T-helper 9 cell (primary cell): ENCODE measurements at regions not wholly inside any gene's neighbourhood (a gene's known extent, or its start where the extent isn't known, plus 50 kb on each side); places are given as distances from the start of the nearest gene placed in this dataset.
"Not testable (repeated sequence)": the region's sequence is repeated elsewhere in the genome, so short reads cannot be mapped to it uniquely, and the experiment has no call there.

ENCODE experiments used
- DNase-seq: peaks from one replicate; pipeline ENCODE4 v3.0.0-alpha.2; 2020

DNA sequence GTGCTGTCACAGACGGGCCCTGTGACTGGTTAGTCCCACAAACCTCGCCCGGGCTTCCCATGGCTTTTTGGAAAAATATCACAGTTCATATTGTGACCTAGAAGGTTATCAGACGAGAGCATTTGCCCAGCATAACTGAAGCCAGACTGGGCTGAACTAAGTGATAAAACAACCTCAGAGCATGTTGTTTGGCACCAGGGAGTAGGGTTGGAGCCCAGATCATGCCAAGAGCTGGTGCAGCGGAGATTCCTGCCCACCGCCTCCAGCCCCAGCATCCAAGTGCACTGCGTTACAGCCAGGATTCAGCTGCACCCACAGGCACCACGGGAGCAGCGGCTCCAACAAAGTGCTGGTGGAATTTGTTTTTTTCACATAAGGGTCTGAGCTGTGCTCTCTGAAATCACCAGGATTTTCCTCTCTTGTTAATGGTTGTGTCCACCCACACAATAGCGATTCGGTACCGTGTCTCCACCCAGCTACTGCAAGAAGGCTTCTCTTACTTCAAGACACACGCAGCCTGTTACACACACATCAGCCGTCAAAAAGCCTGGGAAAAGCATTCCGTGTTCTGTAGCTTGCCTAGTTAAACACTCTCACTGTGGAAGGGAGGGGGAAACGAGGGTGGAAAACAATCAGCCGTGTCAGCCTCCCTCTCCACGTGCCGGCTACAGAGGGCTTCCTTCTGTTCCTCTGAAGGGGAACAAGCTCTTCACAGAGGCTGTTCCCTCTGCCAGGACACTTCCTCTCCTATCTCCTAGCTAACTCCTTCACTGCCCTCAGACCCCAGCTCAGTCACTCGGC is 273.8 kb downstream of the C16orf95 start:
- no peak for DNase-seq

DNA sequence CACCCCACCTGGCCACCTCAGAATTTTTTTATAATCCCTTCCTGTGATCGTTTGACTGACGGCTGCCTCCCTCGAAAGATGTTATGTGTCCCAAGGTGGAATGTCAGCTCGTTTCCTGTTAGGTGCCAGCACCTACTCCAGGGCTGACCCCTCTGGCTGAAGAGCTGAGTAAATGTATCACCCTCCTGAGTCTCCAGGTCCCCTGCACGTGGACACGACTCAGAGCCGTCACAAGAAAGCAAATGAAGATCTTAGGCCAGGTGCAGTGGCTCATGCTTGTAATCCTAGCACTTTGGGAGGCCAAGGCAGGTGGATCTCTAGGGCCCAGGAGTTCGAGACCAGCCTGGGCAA is 273.2 kb downstream of the C16orf95 start:
- DNase-seq = no peak

DNA sequence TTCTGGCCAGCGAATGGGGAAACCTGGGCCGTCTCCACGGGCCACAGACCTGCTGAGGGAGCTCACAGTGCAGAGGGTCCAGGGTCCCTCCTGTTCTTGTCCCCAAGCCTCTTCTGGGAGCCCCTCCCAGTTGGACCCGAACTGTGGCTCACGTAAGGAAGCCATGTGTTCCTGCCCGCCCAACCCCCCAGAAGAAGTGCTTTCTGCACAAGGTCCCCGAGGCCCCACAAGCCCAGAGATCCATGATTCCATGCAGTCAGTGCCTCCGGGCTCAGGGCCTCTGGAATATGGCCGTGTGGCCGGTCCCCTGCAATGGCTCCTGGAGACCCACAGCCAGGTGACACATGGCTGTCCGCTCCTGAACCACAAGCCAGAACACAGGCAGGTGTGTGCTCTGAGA is 272.4 kb downstream of the C16orf95 start:
- no peak for DNase-seq

- DNase-seq = no peak
Observed at GRCh38 chr16:87045466-87046216, 271.6 kb downstream of the C16orf95 start.

GRCh38 chr16:87046235-87046634 is 271.0 kb downstream of the C16orf95 start:
- DNase-seq = no peak

- no peak for DNase-seq
Observed at GRCh38 chr16:87047221-87048037, 269.8 kb downstream of the C16orf95 start.

GRCh38 chr16:87048038-87048729 is 269.0 kb downstream of the C16orf95 start:
- DNase-seq = no peak

DNA sequence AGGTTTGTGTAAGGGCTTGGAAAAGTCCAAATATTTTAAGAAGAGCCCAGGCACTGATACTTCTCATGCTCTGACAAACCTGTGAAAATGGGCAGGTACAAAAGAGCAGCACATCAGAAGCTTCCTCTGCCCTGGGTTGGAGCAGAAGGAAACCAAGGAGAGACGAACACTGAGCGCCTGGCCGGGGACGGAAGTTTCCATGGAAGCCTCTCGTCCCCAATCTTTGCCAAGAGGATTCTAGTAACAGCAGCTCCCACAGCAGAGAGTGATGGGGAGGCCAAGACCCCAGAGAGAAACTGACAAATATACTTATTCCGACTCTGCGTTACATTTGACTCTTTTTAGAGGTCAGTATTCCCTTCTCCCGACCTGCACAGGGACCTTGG is 268.5 kb downstream of the C16orf95 start:
- DNase-seq = no peak

- not testable (repeated sequence) for DNase-seq
Observed at GRCh38 chr16:87049216-87049615, 268.0 kb downstream of the C16orf95 start.

GRCh38 chr16:87050142-87050541 is 267.1 kb downstream of the C16orf95 start:
- no peak for DNase-seq

- DNase-seq = no peak
Observed at GRCh38 chr16:87051526-87052320, 265.5 kb downstream of the C16orf95 start.

GRCh38 chr16:87052506-87052905 is 264.7 kb downstream of the C16orf95 start:
- DNase-seq = no peak

GRCh38 chr16:87053016-87053982 is 263.9 kb downstream of the C16orf95 start:
- DNase-seq = no peak

- no peak for DNase-seq
Observed at GRCh38 chr16:87054154-87054553, 263.0 kb downstream of the C16orf95 start.

- DNase-seq = no peak
Observed at GRCh38 chr16:87054856-87055255, 262.3 kb downstream of the C16orf95 start.

DNA sequence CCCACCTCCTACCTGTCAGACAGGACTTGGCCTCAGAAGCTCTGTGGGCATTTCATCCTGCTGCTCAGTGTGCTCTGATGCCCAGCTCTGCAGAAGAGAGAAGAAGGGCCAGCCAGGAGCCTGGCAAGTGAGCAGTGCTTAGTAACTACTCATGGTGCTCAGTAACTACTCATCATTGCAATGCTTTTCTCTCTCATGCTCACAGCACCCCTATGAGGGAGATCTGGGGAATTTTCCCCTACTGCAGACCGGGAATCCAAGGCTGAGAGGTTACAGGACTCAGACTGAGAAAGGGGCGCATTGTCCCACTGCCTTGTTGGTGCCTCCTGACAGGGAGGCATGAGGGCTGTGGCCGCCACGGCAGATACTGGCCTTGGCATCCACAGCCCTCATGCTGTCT is 261.1 kb downstream of the C16orf95 start:
- DNase-seq = no peak

DNA sequence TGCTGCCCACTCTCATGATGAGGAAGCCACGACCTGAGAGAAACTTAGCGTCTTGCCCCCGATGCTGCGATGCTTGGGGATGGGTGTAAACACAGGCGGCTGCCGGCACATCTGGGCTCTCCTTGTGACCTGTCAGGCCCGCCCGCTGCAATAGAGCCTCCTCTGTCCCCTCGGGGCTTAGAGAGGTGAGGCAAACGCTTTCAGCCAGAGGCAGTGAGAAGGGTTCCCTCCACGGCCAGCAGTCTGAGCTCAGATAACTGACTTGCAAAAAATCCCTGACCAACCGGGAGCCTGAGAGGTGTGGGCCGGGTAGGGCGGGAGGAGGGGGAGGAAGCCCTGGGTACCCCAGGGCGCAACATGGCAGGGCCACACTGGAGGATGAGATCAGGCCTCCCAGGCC is 260.6 kb downstream of the C16orf95 start:
- DNase-seq = no peak

DNA sequence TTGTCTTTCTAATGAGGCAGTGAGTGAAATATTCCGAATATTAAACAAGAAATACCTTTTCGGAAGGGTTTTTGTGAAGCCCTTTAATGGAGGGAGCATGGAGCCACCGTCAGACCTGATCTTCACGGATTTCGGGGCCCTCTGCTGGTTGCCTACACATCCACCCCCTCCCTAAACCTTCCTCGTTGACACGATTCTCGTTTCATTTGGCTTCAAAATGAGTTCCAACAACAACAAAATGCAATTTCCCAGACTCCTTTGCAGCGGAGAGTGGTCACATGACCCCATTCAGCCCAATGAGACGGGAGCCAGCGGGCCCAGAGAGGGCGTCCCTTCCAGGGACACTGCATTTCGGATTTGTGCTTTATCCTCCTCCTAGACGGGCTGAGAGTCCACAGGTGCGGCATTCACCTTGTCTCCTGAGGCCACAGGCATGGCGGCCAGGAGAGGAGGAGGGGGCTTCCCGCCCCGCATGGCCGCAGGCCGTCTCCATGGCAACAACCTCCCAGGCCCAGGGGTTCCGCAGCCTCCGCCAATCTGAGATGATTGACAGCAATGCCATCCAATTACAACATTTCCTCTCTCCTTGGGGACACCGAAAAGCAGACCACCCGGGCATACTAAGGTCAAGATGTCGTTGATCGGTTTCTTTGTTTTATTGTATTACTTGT is 259.8 kb downstream of the C16orf95 start:
- DNase-seq = no peak

DNA sequence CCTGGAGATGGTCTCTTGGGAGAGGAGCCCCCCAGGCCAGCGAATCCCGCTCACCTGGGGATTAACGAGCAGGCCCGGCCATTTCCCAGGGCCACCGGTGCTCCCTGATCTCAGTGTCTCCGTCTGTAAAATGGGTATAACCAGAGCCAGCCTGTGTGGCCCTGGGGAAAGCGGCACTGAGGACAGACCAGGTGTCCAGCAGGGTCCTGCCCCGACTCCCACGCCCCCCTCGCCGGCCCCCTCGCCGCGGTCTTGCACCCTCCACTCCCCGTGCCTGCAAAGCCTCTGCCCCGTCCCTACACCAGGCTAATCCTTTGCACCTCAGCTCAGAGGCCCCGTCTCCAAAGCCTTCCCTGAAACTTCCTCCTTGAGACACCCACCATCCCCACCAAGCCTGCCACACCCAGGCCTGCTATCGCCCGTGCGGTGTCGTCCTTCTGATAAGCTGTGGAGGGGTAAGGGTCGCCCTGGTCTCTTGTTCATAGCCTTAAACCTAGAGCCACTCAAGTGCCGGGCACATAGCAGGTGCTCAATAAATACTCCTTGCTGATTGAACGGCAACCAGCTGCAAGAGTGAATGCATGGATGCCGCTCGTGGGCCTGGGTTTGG is 259.1 kb downstream of the C16orf95 start:
- no peak for DNase-seq
